ENCODE measurements at regions not wholly inside any gene's neighbourhood (a gene's known extent, or its start where the extent isn't known, plus 50 kb on each side); places are given as distances from the start of the nearest gene placed in this dataset.

- no TSS peak for BruUV-seq (replicated peaks)
- Histone ChIP-seq H3K4me3 (no peak overlapping the region), H3K9ac (ENCODE audit: insufficient read depth in 1 of 2, low read depth in 2 of 2, low read length in 2 of 2) (no peak overlapping the region), H3K9me1 (ENCODE audit: control insufficient read depth, insufficient read depth, low read length) (no peaks in the 10 kb centered on the region), H3K4me1 (replicated peaks in 1 of 2; ENCODE audit: control insufficient read depth in 2 of 2, insufficient read depth in 2 of 2, low read length in 2 of 2) (no peaks in the 10 kb centered on the region), H3K9me3 (replicated peaks; ENCODE audit: control insufficient read depth, insufficient read depth, low read depth, low read length) (no peaks in the 10 kb centered on the region), H4K20me1 (replicated peaks; ENCODE audit: control insufficient read depth, insufficient read depth, low read length) (no peaks in the 10 kb centered on the region), H3K79me2 (ENCODE audit: control insufficient read depth, insufficient read depth, low read length) (no peaks in the 10 kb centered on the region), H3K27me3 (ENCODE audit: control insufficient read depth in 2 of 2, insufficient read depth in 2 of 2, low read length in 2 of 2) (no peaks in the 10 kb centered on the region), H3K4me2 (ENCODE audit: insufficient read depth, low read length) (no peak overlapping the region), H2AFZ (ENCODE audit: low read depth, low read length) (no peak overlapping the region), H3K27ac (ENCODE audit: extremely low read depth, low read depth, low read length) (no peak overlapping the region), H3K36me3 (ENCODE audit: control insufficient read depth, insufficient read depth, low read length) (no peaks in the 10 kb centered on the region)
- no peak for TF ChIP-seq RBM15 (IDR thresholded peaks at IDR 0.05; ENCODE audit: insufficient read depth, low read length)
- TF ChIP-seq PYGO2 (tag; IDR thresholded peaks at IDR 0.05): no peak
- TF ChIP-seq, protein P1, sequence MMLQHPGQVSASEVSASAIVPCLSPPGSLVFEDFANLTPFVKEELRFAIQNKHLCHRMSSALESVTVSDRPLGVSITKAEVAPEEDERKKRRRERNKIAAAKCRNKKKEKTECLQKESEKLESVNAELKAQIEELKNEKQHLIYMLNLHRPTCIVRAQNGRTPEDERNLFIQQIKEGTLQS (IDR thresholded peaks at IDR 0.05): peak; percentile 8; the same call in 1 of the 2 replicates
- TF ChIP-seq, protein P1 (CRISPR knock-in tag; conservative IDR thresholded peaks at IDR 0.05): no peak
- POLR2A ChIA-PET: no interaction called here
- no peak for DNase-seq (ENCODE audit: extremely low read depth in 1 of 4, low spot score in 3 of 4)
- FAIRE-seq: no peak
- in situ Hi-C loops (cut with MboI): no loop called here
- CTCF ChIA-PET (ENCODE audit: low intra/inter-chr PET ratio): no interaction called here
- intact Hi-C loops (cut with micrococcal nuclease): no loop called here
- no peak for ATAC-seq
- 0% methylated on average over 6 of the region's 6 CpGs for WGBS (ENCODE audit: insufficient coverage, low coverage, missing lambda C conversion rate)
These were observed 352.5 kb upstream of the PITX2 start for GRCh38 chr4:110975338-110975737.

DNA sequence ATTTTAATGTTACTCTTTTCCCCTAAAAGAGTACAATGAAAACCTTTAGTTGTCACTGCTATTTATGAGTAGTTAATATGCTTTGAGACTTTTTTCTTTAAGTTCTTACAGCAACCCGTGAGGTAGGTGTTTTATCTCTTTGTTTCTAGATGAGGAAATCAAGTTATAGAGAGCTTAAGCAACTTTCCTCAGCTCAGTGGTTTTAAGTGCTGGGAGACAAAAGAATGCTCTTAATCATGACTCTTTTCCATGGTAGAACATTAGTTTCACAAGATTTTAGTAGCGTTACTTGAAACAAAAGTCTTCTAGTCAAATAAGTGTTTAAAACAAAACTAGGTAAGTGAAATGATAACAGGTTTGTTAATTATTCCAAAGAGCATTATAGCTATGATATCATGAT lies 354.7 kb upstream of the PITX2 start:
- Histone ChIP-seq H3K9ac (ENCODE audit: insufficient read depth in 1 of 2, low read depth in 2 of 2, low read length in 2 of 2) (no peak overlapping the region), H3K4me3 (no peak overlapping the region), H3K79me2 (ENCODE audit: control insufficient read depth, insufficient read depth, low read length) (no peaks in the 10 kb centered on the region), H4K20me1 (replicated peaks; ENCODE audit: control insufficient read depth, insufficient read depth, low read length) (no peaks in the 10 kb centered on the region), H3K4me2 (ENCODE audit: insufficient read depth, low read length) (no peak overlapping the region), H3K4me1 (replicated peaks in 1 of 2; ENCODE audit: control insufficient read depth in 2 of 2, insufficient read depth in 2 of 2, low read length in 2 of 2) (no peaks in the 10 kb centered on the region), H3K9me3 (replicated peaks; ENCODE audit: control insufficient read depth, insufficient read depth, low read depth, low read length) (no peaks in the 10 kb centered on the region), H2AFZ (ENCODE audit: low read depth, low read length) (no peak overlapping the region), H3K36me3 (ENCODE audit: control insufficient read depth, insufficient read depth, low read length) (no peaks in the 10 kb centered on the region), H3K27ac (ENCODE audit: extremely low read depth, low read depth, low read length) (no peak overlapping the region), H3K27me3 (ENCODE audit: control insufficient read depth in 2 of 2, insufficient read depth in 2 of 2, low read length in 2 of 2) (no peaks in the 10 kb centered on the region), H3K9me1 (ENCODE audit: control insufficient read depth, insufficient read depth, low read length) (no peaks in the 10 kb centered on the region)
- DNase-seq (ENCODE audit: extremely low read depth in 1 of 4, low spot score in 3 of 4) (no peak), FAIRE-seq (no peak), ATAC-seq (no peak)
- in situ Hi-C loops (cut with MboI): no loop called here
- TF ChIP-seq NUFIP1 (IDR thresholded peaks at IDR 0.05; ENCODE audit: partially characterized antibody): no peak
- no peak for TF ChIP-seq ZNF384 (IDR thresholded peaks at IDR 0.05; ENCODE audit: low read depth, low read length)
- no peak for TF ChIP-seq RB1 (IDR thresholded peaks at IDR 0.05; ENCODE audit: low read depth)
- TF ChIP-seq SMARCA4 (IDR thresholded peaks at IDR 0.05): no peak
- no peak for TF ChIP-seq STAT5B (CRISPR knock-in tag; IDR thresholded peaks at IDR 0.05)
- TF ChIP-seq KAT8 (IDR thresholded peaks at IDR 0.05; ENCODE audit: low read depth): no peak
- TF ChIP-seq TEAD4 (IDR thresholded peaks at IDR 0.05; ENCODE audit: low read length): no peak
- TF ChIP-seq TEAD4 (CRISPR knock-in tag; IDR thresholded peaks at IDR 0.05; ENCODE audit: borderline replicate concordance): no peak
- no peak for TF ChIP-seq ELF1 (tag; IDR thresholded peaks at IDR 0.05)
- CTCF ChIA-PET (ENCODE audit: low intra/inter-chr PET ratio): no interaction called here
- intact Hi-C loops (cut with micrococcal nuclease): no loop called here
- no TSS peak for BruUV-seq (replicated peaks)
- POLR2A ChIA-PET: no interaction called here
- 0% methylated on average over 2 of the region's 2 CpGs for WGBS (ENCODE audit: insufficient coverage, low coverage, missing lambda C conversion rate)
